ENCODE measurements at regions not wholly inside any gene's neighbourhood (a gene's known extent, or its start where the extent isn't known, plus 50 kb on each side); places are given as distances from the start of the nearest gene placed in this dataset.

- dilution Hi-C loops (cut with HindIII; ENCODE audit: low sequenced_read_pairs, unreplicated experiment): no loop called here
- intact Hi-C loops (cut with micrococcal nuclease): no loop called here
- in situ Hi-C loops (cut with MboI; ENCODE audit: low sequenced_read_pairs): no loop called here
- WGBS, 2 experiments (ENCODE audit: extremely low coverage in 2 of 2, insufficient read length in 1 of 2): 60% methylated on average over 3 of the region's 5 CpGs; no CpG with 5 or more reads in 1 of the 2 experiments
- H3K4me3 ChIP-seq (ENCODE audit: insufficient read depth, low read depth, low read length): no peak overlapping the region
- no peak overlapping the region for H2AK9ac ChIP-seq (replicated peaks; ENCODE audit: low read depth, low read length, poor library complexity)
- H3K27me3 ChIP-seq (ENCODE audit: control insufficient read depth, insufficient read depth, low read length): no peaks in the 10 kb centered on the region
- H4K8ac ChIP-seq (ENCODE audit: low read depth in 2 of 2, low read length in 2 of 2): no peak overlapping the region
- H3K27ac ChIP-seq (ENCODE audit: insufficient read depth, low read length): no peak overlapping the region
- no peak overlapping the region for H3K9ac ChIP-seq (ENCODE audit: low read depth, low read length)
- H3K14ac ChIP-seq (replicated peaks; ENCODE audit: low read depth, low read length): no peak overlapping the region
- no peak overlapping the region for H4K91ac ChIP-seq (ENCODE audit: insufficient read depth, low read depth, low read length)
- H3K4me2 ChIP-seq (ENCODE audit: low read depth, low read length): no peak overlapping the region
- no peaks in the 10 kb centered on the region for H3K4me1 ChIP-seq (ENCODE audit: control insufficient read depth, insufficient read depth, low read length)
- ChIA-PET POLR2A (ENCODE audit: unreplicated experiment) (no interaction called here), CTCF (no interaction called here)
- no peaks in the 10 kb centered on the region for H3K36me3 ChIP-seq (ENCODE audit: control insufficient read depth, insufficient read depth, low read length)
- H2BK120ac ChIP-seq (ENCODE audit: low read depth, low read length): no peak overlapping the region
- ATAC-seq (ENCODE audit: low read depth) (no peak), DNase-seq (no peak)
- no peak overlapping the region for H2AK5ac ChIP-seq (ENCODE audit: low read depth, low read length)
- H3K4ac ChIP-seq (ENCODE audit: low read depth, low read length): no peak overlapping the region
- no peak overlapping the region for H4K5ac ChIP-seq (ENCODE audit: low read depth, low read length)
- no peak overlapping the region for H2BK20ac ChIP-seq (ENCODE audit: low read depth, low read length)
- no peak overlapping the region for H2BK5ac ChIP-seq (ENCODE audit: low read depth, low read length, poor library complexity, severe bottlenecking)
- no TSS peak for BruUV-seq (replicated peaks)
- no peaks in the 10 kb centered on the region for H3K79me1 ChIP-seq (ENCODE audit: low read depth in 1 of 2, low read length in 2 of 2)
- no peaks in the 10 kb centered on the region for H4K20me1 ChIP-seq (ENCODE audit: insufficient read depth, low read length)
- no peak overlapping the region for H2AFZ ChIP-seq (replicated peaks; ENCODE audit: low read length, poor library complexity)
- no peak overlapping the region for H3K23ac ChIP-seq (ENCODE audit: low read depth, low read length)
- H3K18ac ChIP-seq (ENCODE audit: low read depth, low read length): no peak overlapping the region
- H3K56ac ChIP-seq (ENCODE audit: extremely low read depth, insufficient read depth, low read length): no peak overlapping the region
- H3K9me3 ChIP-seq (ENCODE audit: control insufficient read depth, insufficient read depth, low read length): no peaks in the 10 kb centered on the region
- no peak overlapping the region for H2BK15ac ChIP-seq (ENCODE audit: low read depth, low read length)
- no peaks in the 10 kb centered on the region for H3K9me1 ChIP-seq (ENCODE audit: insufficient read depth, low read length)
- no peak for TF ChIP-seq USF2 (IDR thresholded peaks at IDR 0.05; ENCODE audit: low read depth, low read length)
- TF ChIP-seq POLR2A (IDR thresholded peaks at IDR 0.05; ENCODE audit: low read depth, low read length): no peak
- no peak for TF ChIP-seq CTCF (conservative IDR thresholded peaks at IDR 0.05; ENCODE audit: low read depth, low read length)
- TF ChIP-seq MAZ (IDR thresholded peaks at IDR 0.05; ENCODE audit: borderline replicate concordance, low read depth, low read length): no peak
- no peak for TF ChIP-seq BHLHE40 (IDR thresholded peaks at IDR 0.05; ENCODE audit: low read depth, low read length)
- TF ChIP-seq, protein P1, sequence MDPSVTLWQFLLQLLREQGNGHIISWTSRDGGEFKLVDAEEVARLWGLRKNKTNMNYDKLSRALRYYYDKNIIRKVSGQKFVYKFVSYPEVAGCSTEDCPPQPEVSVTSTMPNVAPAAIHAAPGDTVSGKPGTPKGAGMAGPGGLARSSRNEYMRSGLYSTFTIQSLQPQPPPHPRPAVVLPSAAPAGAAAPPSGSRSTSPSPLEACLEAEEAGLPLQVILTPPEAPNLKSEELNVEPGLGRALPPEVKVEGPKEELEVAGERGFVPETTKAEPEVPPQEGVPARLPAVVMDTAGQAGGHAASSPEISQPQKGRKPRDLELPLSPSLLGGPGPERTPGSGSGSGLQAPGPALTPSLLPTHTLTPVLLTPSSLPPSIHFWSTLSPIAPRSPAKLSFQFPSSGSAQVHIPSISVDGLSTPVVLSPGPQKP (IDR thresholded peaks at IDR 0.05; ENCODE audit: borderline replicate concordance, low read depth, low read length): no peak
- TF ChIP-seq SMC3 (IDR thresholded peaks at IDR 0.05; ENCODE audit: low read depth, low read length): no peak
Measured at GRCh38 chr16:55271945-55272513, 52.0 kb upstream of the IRX6 start.

All from IMR-90 (cell line).